Transverse colon (tissue), 4 donors: ENCODE measurements at regions not wholly inside any gene's neighbourhood (a gene's known extent, or its start where the extent isn't known, plus 50 kb on each side); places are given as distances from the start of the nearest gene placed in this dataset.

Experiments
- DNase-seq: peaks from one replicate; pipeline ENCODE4 v3.0.0-alpha.2; 2019
- H3K27ac ChIP-seq, 4 donors: fragments of 200-600 bp; sonication (generic); 2 replicates each; pipeline ENCODE4 v1.5.1; 2016 to 2018; ENCODE audit warnings: inconsistent platforms in 4 of 4
- H3K27me3 ChIP-seq: fragments of 200-600 bp; sonication (generic); 2 replicates; pipeline ENCODE4 v1.5.1; 2017; ENCODE audit warnings: inconsistent platforms
- H3K36me3 ChIP-seq, 4 donors: fragments of 200-600 bp; sonication (generic); 2 replicates each; pipeline ENCODE4 v1.5.1; 2017 to 2019; ENCODE audit warnings: inconsistent platforms in 4 of 4
- H3K4me1 ChIP-seq, 4 donors: fragments of 200-600 bp; sonication (generic); 2 replicates each; pipeline ENCODE4 v1.5.1; 2017 to 2020; ENCODE audit warnings: inconsistent platforms in 4 of 4
- H3K4me3 ChIP-seq, 4 donors: fragments of 200-600 bp; sonication (generic); 1 replicate in 1 of 4; 2 replicates in 3 of 4; pipeline versions ENCODE4 v1.5.1 to v1.6.1; 2017 to 2019; ENCODE audit warnings: inconsistent platforms in 4 of 4
- H3K9me3 ChIP-seq, 2 donors: fragments of 200-600 bp; sonication (generic); 2 replicates each; pipeline ENCODE4 v1.5.1; 2017 to 2019; ENCODE audit warnings: inconsistent platforms in 2 of 2
- EP300 ChIP-seq: sonication (generic); formaldehyde crosslinking; IDR thresholded peaks from one replicate; pipeline ENCODE4 v1.6.1; 2017; ENCODE audit warnings: antibody characterized with exemption, low read depth
- POLR2A ChIP-seq: fragments of 450-650 bp; IDR thresholded peaks from one replicate; pipeline ENCODE4 v1.6.1; 2016; ENCODE audit warnings: antibody characterized with exemption, mild to moderate bottlenecking, moderate library complexity
- POLR2AphosphoS5 ChIP-seq, 3 donors: sonication (generic); formaldehyde crosslinking; IDR thresholded peaks; one replicate each; pipeline ENCODE4 v1.6.1; 2016; ENCODE audit warnings: antibody characterized with exemption in 3 of 3
- WGBS, 2 donors: methylation state at CpG; one replicate each; pipeline ENCODE4 v1.1.5; 2018; ENCODE audit warnings: low coverage in 1 of 2; 5-methylcytosine and 5-hydroxymethylcytosine counted together
- in situ Hi-C, 4 donors: fragments of 200-750 bp; cut with MboI; loops; one replicate each; pipeline versions ENCODE4 v1.15.0 to v1.15.1; 2017; ENCODE audit warnings: low sequenced_read_pairs in 3 of 4, low pct_ligation_motif_present in 1 of 4, low pct_unique_long_range_greater_than_20kb in 1 of 4
- intact Hi-C: fragments of 100-400 bp; cut with DNase I; formaldehyde crosslinking; loops from one replicate; pipeline ENCODE4 v1.15.1; 2023; ENCODE audit warnings: low total_unique reads
- TF ChIP-seq, protein P1 (sequence below), 5 experiments: fragments of 200-600 bp in 3 of 5; fragments of 450-650 bp in 2 of 5; sonication (generic) in 3 of 5; IDR thresholded peaks; 1 replicate in 2 of 5; 2 replicates in 3 of 5; pipeline ENCODE4 v1.5.1; 2016 to 2017; ENCODE audit warnings: antibody characterized with exemption in 5 of 5, inconsistent platforms in 3 of 5, mild to moderate bottlenecking in 2 of 5, moderate library complexity in 1 of 5

DNA sequence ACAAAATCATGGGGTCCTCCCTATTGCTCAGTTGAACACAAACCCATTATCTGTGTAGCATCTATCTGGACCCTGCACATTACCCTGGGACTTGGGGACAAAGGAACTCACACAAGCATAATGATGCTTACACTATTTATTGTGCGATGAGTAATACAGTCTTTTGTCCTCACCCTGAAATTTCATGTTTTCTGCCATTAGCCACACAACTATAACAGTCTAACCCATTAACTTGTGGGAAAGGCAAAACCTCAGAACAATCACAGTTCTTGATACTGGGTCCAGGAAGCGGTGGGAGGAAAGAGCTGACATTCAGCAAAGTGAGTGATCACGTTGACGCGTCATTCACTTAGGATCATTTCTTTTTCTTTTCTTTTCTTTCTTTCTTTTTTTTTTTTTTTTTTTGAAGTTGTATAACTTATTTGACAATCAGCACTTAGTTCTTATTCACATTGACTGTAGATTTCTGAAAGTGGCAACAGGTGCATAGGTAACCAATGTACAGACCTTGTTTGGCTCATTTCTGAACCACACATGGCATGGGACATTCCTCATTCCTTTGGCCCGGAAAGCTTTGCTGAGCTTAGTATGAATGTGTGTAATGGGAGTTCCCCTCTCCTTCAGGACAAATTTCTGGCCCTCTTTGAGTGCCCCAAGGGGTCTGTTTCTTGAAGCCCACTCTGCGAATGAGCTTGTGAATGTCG, 94.8 kb upstream of the CNKSR3 start:
- H3K27ac ChIP-seq = no peak overlapping the region
- H3K36me3 ChIP-seq = no peaks in the 10 kb centered on the region
- H3K27me3 ChIP-seq = no peaks in the 10 kb centered on the region
- no peak for DNase-seq
- intact Hi-C loops (no loop called here), in situ Hi-C loops (no loop called here)
- H3K4me3 ChIP-seq = no peak overlapping the region
- H3K9me3 ChIP-seq = no peaks in the 10 kb centered on the region
- TF ChIP-seq EP300 (no peak), POLR2AphosphoS5 (IDR thresholded peaks at IDR 0.05) (no peak), POLR2A (no peak)
- TF ChIP-seq, protein P1, sequence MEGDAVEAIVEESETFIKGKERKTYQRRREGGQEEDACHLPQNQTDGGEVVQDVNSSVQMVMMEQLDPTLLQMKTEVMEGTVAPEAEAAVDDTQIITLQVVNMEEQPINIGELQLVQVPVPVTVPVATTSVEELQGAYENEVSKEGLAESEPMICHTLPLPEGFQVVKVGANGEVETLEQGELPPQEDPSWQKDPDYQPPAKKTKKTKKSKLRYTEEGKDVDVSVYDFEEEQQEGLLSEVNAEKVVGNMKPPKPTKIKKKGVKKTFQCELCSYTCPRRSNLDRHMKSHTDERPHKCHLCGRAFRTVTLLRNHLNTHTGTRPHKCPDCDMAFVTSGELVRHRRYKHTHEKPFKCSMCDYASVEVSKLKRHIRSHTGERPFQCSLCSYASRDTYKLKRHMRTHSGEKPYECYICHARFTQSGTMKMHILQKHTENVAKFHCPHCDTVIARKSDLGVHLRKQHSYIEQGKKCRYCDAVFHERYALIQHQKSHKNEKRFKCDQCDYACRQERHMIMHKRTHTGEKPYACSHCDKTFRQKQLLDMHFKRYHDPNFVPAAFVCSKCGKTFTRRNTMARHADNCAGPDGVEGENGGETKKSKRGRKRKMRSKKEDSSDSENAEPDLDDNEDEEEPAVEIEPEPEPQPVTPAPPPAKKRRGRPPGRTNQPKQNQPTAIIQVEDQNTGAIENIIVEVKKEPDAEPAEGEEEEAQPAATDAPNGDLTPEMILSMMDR (IDR thresholded peaks at IDR 0.05) = no peak
- H3K4me1 ChIP-seq = no peaks in the 10 kb centered on the region
- WGBS, 2 donors = 69 to 88% methylated on average over 7 to 8 of the region's 8 CpGs

DNA sequence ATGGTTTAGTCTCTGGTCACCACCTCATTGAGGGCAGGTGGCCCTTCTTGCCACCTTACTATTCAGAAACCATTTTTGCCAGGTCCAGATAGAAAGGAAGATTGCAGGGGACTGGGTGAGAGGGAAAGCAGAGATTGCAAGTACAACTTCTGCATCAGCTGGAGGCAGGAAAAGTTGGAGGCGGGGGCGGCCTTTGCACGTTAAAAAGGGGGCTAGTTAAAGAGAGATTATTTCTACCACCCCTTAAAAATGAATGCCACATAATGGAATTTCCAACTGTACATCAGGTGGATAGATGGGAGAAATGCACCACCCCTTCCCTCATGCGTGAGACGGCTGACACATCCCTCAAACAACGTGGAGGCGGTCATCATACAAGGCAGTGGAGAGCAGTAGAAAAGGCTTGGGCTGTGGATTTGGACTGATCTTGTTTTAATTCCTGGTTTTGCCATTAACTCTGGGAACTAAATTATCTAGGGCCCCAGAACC, 95.4 kb upstream of the CNKSR3 start:
- Histone ChIP-seq H3K9me3 (no peaks in the 10 kb centered on the region), H3K27me3 (no peaks in the 10 kb centered on the region), H3K27ac (no peak overlapping the region), H3K36me3 (no peaks in the 10 kb centered on the region), H3K4me3 (no peak overlapping the region), H3K4me1 (no peaks in the 10 kb centered on the region)
- intact Hi-C loops = no loop called here
- TF ChIP-seq POLR2A (no peak), EP300 (no peak), POLR2AphosphoS5 (IDR thresholded peaks at IDR 0.05) (no peak)
- TF ChIP-seq, protein P1 (IDR thresholded peaks at IDR 0.05) = no peak
- 67 to 86% methylated on average over 3 to 7 of the region's 7 CpGs for WGBS, 2 donors
- in situ Hi-C loops = no loop called here
- DNase-seq = no peak

DNA sequence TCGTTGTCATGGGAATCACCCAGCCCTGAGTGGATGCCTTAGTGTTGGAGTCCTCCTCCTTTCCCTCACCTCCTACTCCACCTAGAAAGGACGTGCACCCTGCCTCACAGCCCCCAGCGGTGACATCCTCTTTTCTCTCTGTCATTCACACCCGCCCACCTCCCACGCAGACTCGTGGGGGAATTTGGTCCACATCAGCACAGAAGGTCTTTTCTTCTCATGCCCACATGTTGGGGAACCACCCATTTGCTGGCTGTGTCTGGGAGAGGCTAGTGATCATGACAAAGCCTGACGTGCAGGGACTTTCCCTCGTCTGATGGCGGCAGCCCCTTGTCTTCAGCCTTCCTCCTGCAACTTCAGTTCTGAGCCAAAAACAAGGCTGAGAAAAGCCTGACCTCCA, 96.0 kb upstream of the CNKSR3 start:
- Histone ChIP-seq H3K4me3 (no peak overlapping the region), H3K4me1 (no peaks in the 10 kb centered on the region), H3K27ac (no peak overlapping the region), H3K27me3 (no peaks in the 10 kb centered on the region), H3K36me3 (no peaks in the 10 kb centered on the region), H3K9me3 (no peaks in the 10 kb centered on the region)
- TF ChIP-seq EP300 = no peak
- no peak for TF ChIP-seq POLR2A
- no peak for TF ChIP-seq POLR2AphosphoS5 (IDR thresholded peaks at IDR 0.05)
- TF ChIP-seq, protein P1 (IDR thresholded peaks at IDR 0.05) = no peak
- intact Hi-C loops = no loop called here
- no peak for DNase-seq
- WGBS, 2 donors = 76 to 83% methylated on average over 3 to 9 of the region's 9 CpGs
- in situ Hi-C loops = no loop called here

DNA sequence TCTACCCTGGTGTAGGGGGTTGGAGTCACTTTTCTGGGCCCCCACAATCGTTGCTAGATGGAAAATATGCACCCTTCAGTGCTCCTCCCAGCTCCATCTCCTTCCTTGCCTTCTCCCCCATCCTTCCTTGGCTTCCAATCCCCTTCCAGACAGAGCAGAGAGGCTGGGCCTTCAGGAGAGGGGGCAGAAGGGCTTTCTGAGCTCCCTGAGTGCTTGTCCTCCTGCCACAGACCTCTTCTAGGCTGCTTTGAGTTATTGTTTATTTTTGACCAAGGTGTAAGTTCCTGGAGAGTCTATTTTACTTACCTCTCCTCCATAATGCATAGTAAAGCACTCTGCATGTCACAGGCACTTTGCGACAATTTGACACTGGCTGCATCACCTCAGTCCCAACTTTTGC, 96.4 kb upstream of the CNKSR3 start:
- TF ChIP-seq POLR2AphosphoS5 (IDR thresholded peaks at IDR 0.05) (no peak), EP300 (no peak), POLR2A (no peak)
- TF ChIP-seq, protein P1 (IDR thresholded peaks at IDR 0.05) = no peak
- no peak overlapping the region for H3K27ac ChIP-seq
- 46 to 56% methylated on average over 2 of the region's 2 CpGs for WGBS, 2 donors
- no peaks in the 10 kb centered on the region for H3K36me3 ChIP-seq
- no peak overlapping the region for H3K4me3 ChIP-seq
- intact Hi-C loops = no loop called here
- no peak for DNase-seq
- H3K4me1 ChIP-seq = no peaks in the 10 kb centered on the region
- no peaks in the 10 kb centered on the region for H3K9me3 ChIP-seq
- no peaks in the 10 kb centered on the region for H3K27me3 ChIP-seq
- in situ Hi-C loops = no loop called here
